Mesothelial cell of epicardium (in vitro differentiated cells): ENCODE measurements at regions not wholly inside any gene's neighbourhood (a gene's known extent, or its start where the extent isn't known, plus 50 kb on each side); places are given as distances from the start of the nearest gene placed in this dataset.

ENCODE experiments used
- DNase-seq, 2 experiments: peaks; one replicate each; pipeline ENCODE4 v3.0.0; 2021; ENCODE audit warnings: low spot score in 2 of 2; ENCODE audit not compliant: unreplicated experiment in 2 of 2
- H3K27ac Mint-ChIP-seq: 2 replicates; pipeline ENCODE4 v1.8.0; 2021; ENCODE audit warnings: mixed read lengths
- H3K27me3 Mint-ChIP-seq: 2 replicates; pipeline ENCODE4 v1.8.0; 2021; ENCODE audit warnings: low read depth, mixed read lengths
- H3K36me3 Mint-ChIP-seq: 2 replicates; pipeline ENCODE4 v1.8.0; 2021; ENCODE audit warnings: mixed read lengths
- H3K4me1 Mint-ChIP-seq: 2 replicates; pipeline ENCODE4 v1.8.0; 2021; ENCODE audit warnings: mixed read lengths
- H3K4me3 Mint-ChIP-seq: 2 replicates; pipeline ENCODE4 v1.8.0; 2021; ENCODE audit warnings: mild to moderate bottlenecking, moderate library complexity, mixed read lengths
- H3K9me3 Mint-ChIP-seq: 2 replicates; pipeline ENCODE4 v1.8.0; 2021; ENCODE audit warnings: mixed read lengths
- TF ChIP-seq, protein P1 (sequence below): fragments of 200-600 bp; sonication (generic); IDR thresholded peaks from one replicate; pipeline ENCODE4 v1.5.0; 2021; ENCODE audit warnings: antibody characterized with exemption; ENCODE audit not compliant: unreplicated experiment

DNA sequence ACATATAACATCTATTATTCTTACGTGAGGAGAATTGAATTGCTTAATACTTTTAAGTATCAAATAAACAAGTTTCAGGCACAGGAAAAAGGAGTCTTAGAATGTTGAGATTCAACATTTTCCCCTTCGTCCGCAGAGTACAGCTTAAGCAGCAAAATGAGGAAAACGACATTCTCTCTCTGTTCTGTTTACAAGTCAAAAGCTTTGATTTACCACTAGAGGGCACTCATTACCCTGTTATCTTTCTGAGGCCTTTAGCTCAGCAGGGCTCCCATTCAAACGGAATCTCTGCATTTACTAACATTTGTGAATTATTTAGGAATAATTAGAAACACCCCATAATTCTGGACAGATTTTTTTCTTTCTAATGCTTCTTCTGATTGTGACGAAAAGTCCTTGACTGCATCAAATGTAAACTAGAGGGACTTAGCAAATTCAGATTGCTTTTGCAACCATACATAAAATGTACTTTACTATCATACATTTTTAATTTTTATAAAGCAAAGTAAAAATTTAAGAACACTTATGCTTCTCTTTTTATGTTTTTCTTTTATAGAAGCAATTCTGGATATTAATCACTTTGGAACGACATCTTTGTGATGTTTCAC lies 75.0 kb downstream of the JRKL start:
- Mint-ChIP-seq H3K4me1 (peaks cover 5% of the 10 kb centered on the region), H3K4me3 (no peak overlapping the region), H3K27ac (no peak overlapping the region), H3K27me3 (no peaks in the 10 kb centered on the region), H3K36me3 (no peaks in the 10 kb centered on the region), H3K9me3 (no peaks in the 10 kb centered on the region)
- TF ChIP-seq, protein P1, sequence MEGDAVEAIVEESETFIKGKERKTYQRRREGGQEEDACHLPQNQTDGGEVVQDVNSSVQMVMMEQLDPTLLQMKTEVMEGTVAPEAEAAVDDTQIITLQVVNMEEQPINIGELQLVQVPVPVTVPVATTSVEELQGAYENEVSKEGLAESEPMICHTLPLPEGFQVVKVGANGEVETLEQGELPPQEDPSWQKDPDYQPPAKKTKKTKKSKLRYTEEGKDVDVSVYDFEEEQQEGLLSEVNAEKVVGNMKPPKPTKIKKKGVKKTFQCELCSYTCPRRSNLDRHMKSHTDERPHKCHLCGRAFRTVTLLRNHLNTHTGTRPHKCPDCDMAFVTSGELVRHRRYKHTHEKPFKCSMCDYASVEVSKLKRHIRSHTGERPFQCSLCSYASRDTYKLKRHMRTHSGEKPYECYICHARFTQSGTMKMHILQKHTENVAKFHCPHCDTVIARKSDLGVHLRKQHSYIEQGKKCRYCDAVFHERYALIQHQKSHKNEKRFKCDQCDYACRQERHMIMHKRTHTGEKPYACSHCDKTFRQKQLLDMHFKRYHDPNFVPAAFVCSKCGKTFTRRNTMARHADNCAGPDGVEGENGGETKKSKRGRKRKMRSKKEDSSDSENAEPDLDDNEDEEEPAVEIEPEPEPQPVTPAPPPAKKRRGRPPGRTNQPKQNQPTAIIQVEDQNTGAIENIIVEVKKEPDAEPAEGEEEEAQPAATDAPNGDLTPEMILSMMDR = peak; percentile 83
- no peak for DNase-seq

DNA sequence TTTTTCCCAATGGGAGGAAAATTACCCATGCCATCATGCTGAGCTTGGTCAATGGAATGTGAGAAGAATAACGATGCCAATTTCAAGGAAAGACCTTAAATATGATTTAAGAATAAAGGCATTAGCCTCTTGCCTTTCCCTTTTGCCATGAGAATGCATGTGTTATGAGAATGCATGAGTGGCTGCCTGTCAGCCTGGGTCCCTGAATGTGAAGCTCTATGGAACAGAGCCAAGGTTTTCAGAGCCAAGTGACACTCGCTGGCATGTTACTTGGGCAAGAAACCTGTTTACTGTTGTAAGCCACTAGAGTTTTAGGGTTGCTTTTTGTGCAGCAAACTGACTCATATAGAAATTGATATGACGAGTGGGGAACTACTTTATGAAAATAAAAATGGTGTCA lies 75.7 kb downstream of the JRKL start:
- no peak overlapping the region for H3K27ac Mint-ChIP-seq
- peaks cover 5% of the 10 kb centered on the region for H3K4me1 Mint-ChIP-seq
- H3K36me3 Mint-ChIP-seq = no peaks in the 10 kb centered on the region
- H3K27me3 Mint-ChIP-seq = no peaks in the 10 kb centered on the region
- no peaks in the 10 kb centered on the region for H3K9me3 Mint-ChIP-seq
- TF ChIP-seq, protein P1 = no peak
- no peak overlapping the region for H3K4me3 Mint-ChIP-seq
- no peak for DNase-seq

DNA sequence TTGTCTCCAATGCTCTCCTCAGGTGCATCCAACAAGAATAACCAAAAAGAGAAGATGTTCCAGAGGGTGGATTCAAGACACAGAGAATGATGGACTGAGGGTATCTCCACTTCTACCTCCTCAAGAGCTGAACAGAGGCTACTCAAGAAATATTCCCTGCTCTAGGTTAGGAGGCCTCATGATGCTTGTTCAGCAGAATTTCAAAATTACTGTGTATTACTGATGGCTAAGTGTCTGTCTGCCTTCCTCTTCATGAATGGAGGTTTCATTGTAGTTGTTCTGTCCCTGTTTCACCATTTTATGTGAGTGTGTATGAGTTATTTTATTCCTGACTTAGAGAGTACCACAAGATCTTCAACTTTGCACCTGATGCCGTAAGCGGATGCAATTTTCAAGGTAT lies 76.8 kb downstream of the JRKL start:
- H3K4me3 Mint-ChIP-seq = no peak overlapping the region
- no peaks in the 10 kb centered on the region for H3K27me3 Mint-ChIP-seq
- no peak for DNase-seq
- no peak overlapping the region for H3K27ac Mint-ChIP-seq
- peaks cover 5% of the 10 kb centered on the region for H3K4me1 Mint-ChIP-seq
- H3K36me3 Mint-ChIP-seq = no peaks in the 10 kb centered on the region
- no peaks in the 10 kb centered on the region for H3K9me3 Mint-ChIP-seq
- TF ChIP-seq, protein P1 = no peak

DNA sequence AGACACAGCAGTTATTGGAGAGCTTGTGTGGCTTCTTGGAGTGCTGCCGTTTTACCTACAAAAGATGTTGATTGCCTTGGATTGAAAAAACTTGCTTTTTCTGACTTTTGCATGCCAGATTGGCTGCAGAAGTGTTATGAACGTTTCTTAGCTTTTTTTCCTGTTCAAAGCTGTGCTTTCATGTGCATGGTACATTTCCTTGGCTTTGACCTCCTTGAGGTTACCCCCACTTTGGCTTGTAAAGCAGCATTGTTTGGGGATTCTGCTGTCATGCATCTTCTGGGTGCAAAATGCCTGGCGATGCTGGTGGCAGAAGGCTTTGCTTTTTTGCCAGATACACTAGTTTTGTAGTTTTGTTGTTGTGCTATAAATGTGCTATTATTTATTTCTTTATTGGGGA lies 80.0 kb downstream of the JRKL start:
- H3K27me3 Mint-ChIP-seq = no peaks in the 10 kb centered on the region
- no peak overlapping the region for H3K27ac Mint-ChIP-seq
- DNase-seq = no peak
- TF ChIP-seq, protein P1 = no peak
- peaks cover 5% of the 10 kb centered on the region for H3K36me3 Mint-ChIP-seq
- H3K9me3 Mint-ChIP-seq = peaks cover 9% of the 10 kb centered on the region
- H3K4me3 Mint-ChIP-seq = no peak overlapping the region
- peaks cover 5% of the 10 kb centered on the region for H3K4me1 Mint-ChIP-seq

DNA sequence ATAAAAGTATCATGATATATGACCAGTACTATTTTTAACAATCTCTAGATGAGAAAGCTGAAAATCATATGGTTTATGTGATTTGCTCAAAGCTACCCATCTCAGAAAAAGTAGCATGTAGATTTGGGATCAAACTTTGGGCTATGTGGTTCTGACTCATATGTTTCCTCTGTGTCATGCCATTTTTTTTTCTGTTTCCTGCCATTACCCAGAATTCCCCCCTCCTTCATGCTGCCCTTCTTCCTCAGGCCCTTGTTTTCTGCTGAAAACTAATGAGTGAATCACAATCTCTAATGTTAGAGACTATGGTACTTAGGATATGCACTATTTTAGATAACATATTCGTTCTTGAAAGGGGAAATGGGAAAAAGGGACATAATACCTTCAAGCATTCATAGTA lies 80.7 kb downstream of the JRKL start:
- no peak overlapping the region for H3K27ac Mint-ChIP-seq
- H3K36me3 Mint-ChIP-seq = peaks cover 5% of the 10 kb centered on the region
- no peak overlapping the region for H3K4me3 Mint-ChIP-seq
- TF ChIP-seq, protein P1 = no peak
- no peaks in the 10 kb centered on the region for H3K27me3 Mint-ChIP-seq
- no peak for DNase-seq
- peaks cover 17% of the 10 kb centered on the region for H3K9me3 Mint-ChIP-seq
- H3K4me1 Mint-ChIP-seq = peaks cover 1% of the 10 kb centered on the region

DNA sequence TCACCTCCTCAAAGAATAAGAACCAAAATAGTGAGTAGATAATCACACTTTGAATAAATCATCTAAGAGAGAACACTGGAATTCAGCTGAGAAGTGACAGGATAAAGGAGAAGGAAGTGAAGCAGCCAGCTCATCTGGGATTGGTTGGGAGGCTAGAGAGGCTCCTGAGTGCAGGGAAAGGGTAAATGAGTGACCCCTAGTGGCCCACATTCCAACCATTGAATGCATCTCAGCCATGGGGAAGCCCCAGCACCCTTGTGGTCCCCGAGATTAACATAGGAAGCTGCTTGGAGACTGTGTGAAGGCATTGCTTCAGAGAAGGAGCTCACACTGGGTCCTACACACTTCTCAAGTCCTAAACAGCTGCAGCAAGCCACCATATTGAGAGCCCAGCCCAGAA lies 82.3 kb downstream of the JRKL start:
- TF ChIP-seq, protein P1 = no peak

More for the DNA sequence above, 82.3 kb downstream of the JRKL start:
- no peak for DNase-seq
- H3K9me3 Mint-ChIP-seq = peaks cover 32% of the 10 kb centered on the region
- H3K27ac Mint-ChIP-seq = no peak overlapping the region
- peaks cover 1% of the 10 kb centered on the region for H3K4me1 Mint-ChIP-seq
- H3K4me3 Mint-ChIP-seq = no peak overlapping the region
- H3K36me3 Mint-ChIP-seq = peaks cover 18% of the 10 kb centered on the region
- H3K27me3 Mint-ChIP-seq = no peaks in the 10 kb centered on the region
